GM18502 (cell line): ENCODE measurements at regions not wholly inside any gene's neighbourhood (a gene's known extent, or its start where the extent isn't known, plus 50 kb on each side); places are given as distances from the start of the nearest gene placed in this dataset.
A peak's percentile ranks its signal among the peaks of the same experiment; 100 is the strongest.
"Not testable (repeated sequence)": the region's sequence is repeated elsewhere in the genome, so short reads cannot be mapped to it uniquely, and the experiment has no call there.

Source experiments
- ATAC-seq: cut with Tn5 transposase; IDR thresholded peaks from one replicate; pipeline ENCODE4 v1.9.1; 2021; ENCODE audit warnings: mild to moderate bottlenecking; ENCODE audit not compliant: unreplicated experiment, poor library complexity

DNA sequence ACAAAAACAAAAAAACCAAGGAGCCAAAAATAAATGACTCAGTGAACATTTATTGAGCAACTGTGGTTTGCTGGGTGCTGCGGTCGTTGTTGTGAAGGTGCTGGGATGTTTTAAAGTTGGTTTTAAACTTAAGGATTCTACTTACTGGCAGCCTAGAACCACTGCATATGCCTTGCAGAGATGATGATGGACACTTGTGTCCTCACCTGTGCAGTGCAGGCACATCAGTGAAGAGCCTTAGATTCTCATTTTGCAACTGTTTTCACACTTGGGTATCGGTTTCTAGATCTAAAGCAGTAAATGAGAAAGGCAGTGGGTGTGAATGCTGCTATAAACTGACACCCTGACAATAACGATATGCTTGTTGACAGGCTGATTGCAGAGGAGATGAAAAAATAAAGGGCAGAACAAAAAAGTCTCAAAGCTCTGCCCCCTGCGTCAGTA, 68.8 kb downstream of the UTRN start:
- peak; percentile 73 for ATAC-seq

DNA sequence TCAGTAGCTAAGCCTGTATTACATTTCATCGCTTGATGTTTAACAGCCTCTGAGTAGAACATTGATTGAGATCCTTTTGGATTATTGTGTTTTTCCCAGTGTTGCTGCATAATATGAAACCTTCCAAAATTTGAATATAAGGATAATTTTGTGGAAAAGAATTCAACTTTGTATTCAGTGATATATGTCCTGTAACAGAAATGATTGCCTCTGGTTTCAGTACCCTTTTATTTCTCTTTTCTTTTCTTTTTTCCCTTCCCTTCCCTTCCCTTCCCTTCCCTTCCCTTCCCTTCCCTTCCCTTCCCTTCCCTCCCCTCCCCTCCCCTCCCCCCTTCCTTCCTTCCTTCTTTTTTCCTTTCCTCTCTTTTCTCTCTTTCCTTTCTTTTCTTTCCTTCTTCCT, 74.6 kb downstream of the UTRN start:
- ATAC-seq, result no peak

DNA sequence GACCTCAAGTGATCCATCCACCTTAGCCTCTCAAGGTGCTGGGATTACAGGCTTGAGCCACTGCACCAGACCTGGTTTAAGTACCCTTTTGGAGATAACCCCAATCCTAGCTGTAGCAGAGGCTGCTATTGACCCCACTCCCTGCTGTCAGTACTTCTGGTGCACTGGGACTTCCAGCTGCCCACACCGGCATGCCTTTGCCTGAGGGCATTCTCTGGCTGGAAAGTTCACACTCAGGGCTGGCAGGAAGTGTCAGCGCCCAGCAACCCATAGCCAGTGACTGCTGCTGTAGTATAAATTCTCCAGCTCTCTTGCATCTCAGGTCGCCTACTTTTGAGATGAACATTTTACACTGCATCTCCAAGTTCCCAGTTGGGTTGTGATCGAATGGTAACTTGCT, 75.3 kb downstream of the UTRN start:
- ATAC-seq, result no peak

DNA sequence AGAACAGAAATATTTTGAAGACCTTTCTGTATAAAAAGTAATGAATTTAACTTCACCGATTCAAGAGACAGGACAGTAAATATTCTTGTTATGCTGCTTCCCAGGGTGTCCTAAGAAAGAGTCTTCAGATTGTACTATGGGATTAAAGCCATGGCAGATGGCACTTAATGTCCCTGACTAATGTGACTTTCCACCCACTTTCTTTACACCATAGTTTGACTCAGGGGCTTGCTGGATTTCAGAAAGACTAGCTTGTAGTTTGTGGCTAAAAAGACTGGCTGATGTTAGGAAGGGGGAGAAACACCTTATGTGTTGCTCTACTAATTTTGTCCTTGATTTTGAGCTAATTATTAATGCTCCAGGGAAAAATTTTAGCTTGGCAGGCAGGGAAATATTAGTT, 75.9 kb downstream of the UTRN start:
- ATAC-seq, result no peak

DNA sequence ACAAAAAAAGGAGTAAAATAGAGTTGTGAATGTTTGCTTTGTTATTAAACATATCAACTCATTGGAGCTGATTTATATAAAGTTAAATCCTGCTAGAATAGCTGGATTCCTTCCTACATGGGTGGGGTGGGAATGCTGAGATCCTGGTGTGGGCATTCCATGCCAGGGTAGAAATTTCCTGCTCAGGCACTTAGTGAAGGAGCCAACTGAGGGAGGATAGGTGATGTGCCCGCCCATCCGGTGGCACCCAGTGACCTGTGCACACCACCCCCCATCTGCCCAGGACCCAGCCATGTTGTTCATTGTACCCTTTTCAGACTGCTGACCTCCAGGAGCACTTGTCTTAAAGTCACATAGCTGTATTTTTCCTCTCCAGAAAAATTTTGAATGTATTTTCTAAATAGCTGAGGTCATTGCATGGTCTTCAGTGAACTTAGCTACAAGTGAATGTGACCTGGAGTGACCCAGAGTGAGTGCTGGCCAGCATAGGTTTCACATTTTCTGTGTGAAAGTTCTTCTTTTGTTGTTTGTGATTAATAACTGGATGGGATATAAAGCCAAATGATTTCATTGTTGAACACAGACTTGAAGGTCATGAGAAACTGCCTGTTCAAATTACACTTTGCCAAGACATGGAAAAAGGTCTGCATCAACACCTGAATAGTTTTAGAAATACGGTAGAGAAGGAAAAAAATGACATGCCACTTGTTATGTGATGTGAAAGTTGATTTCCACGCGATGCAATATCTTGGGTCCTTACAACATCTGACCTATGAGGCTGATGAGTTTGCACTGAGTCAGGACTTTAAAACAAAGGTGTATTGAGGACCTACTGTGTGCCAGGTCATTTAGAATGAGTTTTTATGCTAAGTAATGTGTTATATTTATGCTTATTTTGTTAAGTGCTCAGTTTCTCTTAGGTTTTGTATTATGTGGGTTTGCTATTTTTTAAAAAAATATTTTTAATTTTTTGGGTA, 77.2 kb downstream of the UTRN start:
- no peak for ATAC-seq

DNA sequence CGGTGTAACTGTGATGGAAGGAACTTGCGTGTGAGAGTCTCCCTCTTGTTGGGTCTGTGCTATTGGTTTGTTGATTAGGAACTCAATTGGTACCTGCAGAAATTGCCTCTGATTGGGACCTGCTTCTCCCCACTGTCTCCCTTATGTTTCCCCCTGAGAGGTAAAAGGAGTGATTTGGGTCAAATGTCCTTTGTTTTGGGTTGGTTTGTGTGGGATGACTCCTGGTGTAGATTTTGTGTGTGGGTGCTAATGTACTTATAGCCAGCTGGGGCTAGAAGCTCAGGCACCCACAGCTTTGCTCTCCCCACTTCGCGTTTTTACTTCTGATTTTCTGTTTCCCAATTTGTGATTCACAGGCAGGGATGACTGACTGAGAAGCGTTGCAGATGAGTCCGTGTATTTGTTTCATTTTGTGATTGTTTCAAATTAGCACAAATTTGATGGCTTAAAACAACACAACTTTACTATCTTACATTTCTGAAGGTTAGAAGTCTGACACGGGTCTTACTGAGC, 79.1 kb downstream of the UTRN start:
- ATAC-seq, result no peak

DNA sequence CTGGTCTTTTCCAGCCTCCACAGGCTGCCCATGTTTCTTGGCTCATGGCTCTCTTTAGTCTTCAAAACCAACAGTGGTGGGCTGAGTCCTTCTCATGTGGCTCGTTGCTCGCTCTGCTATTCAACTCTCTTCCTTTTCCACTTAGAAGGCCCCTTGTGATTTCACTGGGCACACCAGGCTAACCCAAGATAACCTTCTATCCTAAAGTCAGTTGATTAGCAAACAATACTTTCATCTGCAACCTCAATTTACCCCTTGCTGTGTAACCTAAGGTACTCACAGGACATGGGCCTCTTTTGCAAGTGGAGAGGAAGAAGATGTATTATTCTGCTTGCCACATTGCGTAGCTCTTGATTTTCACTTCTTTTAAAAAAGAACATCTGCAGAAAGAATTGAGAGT, 79.6 kb downstream of the UTRN start:
- no peak for ATAC-seq

DNA sequence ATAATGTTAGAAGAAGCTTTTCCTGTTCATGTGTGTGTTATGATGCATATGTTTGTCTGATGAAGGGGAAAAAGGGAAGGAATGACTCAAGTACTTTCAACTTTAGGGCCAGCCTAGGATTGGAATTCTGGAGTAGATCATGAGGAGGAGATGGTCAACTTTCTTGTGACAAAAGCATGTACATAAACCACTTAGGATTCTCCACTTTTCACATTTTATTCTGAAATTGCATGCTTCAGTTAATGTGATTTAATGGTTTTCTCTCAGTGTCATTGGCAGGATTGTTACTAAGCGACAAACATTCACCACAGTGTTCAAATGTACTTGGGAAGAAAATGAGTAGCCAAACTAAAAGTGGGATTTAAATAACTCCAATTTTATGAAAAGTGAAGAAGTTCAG, 80.1 kb downstream of the UTRN start:
- no peak for ATAC-seq

DNA sequence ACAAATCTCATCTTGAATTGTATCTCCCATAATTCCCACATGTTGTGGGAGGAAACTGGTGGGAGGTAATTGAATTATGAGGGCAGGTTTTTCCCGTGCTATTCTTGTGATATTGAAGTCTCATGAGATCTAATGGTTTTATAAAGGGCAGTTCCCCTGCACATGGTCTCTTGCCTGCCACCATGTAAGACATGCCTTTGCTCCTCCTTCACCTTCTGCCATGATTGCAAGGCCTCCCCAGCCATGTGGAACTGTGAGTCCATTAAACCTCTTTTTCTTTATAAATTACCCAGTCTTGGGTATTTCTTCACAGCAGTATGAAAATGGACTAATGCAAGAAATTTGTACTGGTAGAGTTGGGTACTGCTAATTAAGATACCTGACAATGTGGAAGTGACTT, 84.6 kb downstream of the UTRN start:
- ATAC-seq, result not testable (repeated sequence)

DNA sequence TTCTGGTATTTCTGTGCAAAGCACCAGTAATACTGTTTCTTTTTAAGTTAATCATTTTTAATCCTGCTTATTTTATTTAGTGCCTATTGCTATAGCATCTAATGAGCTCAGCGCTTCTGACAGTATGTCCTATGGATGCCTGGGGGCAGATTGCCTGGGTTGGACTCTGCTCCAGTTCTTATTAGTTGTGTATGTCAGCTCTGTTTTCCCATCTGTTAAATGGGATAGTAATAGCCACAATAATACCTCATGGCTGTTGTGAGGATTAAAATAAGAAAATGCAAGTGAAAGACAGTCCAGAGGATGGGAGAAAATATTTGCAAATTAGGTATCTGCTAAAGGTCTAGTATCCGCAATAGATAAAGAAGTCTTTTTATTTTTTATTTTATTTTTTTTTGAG, 87.0 kb downstream of the UTRN start:
- no peak for ATAC-seq

DNA sequence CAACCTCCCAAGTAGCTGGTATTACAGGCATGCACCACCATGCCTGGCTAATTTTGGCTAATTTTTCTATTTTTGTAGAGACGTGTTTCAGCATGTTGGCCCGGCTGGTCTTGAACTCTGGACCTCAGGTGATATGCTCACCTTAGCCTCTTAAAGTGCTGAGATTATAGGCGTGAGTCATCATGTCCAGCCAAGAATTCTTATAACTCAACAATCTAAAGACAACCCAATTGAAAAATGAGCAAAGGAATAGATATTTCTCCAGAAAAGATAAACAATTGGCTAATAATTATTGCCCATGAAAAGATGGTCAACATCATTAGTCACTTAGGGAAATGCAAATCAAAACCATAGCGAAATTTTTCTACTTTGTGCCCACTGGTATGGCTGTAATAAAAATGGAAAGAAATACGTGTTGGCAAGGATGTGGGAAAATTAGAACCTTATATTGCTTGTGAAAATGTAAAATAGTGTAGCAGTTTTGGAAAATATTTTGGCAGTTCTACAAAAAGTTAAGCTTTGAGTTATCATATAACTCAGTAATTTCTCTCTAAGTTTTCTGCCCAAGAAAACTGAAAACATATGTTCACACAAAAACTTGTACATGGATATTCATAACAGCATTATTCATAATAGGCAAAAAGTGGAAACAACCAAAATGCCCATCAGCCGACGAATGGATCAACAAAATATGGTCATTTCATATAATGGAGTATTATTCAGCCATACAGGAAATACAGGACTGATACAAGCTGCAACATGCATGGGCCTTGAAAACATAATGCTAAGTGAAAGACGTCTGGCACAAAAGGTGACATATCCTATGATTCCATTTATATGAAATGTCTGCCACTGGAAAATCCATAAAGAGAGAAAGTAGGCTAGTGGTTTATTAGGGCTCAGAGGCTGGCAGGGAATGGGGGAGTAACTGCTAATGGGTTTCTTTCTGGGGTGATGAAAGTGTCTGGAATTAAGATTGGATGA, 87.8 kb downstream of the UTRN start:
- ATAC-seq, result no peak

DNA sequence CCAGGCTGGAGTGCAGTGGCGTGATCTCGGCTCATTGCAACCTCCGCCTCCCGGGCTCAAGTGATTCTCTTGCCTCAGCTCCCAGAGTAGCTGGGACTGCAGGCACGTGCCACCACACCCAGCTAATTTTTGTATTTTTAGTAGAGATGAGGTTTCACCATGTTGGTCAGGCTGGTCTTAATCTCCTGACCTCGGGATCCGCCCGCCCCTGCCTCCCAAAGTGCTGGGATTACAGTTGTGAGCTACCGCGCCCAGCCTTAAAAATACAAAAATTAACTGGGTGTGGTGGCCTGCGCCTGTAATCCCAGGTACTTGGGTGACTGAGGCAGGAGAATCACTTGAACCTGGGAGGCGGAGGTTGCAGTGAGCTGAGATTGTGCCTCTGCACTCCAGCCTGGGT, 89.4 kb downstream of the UTRN start:
- ATAC-seq, result not testable (repeated sequence)

DNA sequence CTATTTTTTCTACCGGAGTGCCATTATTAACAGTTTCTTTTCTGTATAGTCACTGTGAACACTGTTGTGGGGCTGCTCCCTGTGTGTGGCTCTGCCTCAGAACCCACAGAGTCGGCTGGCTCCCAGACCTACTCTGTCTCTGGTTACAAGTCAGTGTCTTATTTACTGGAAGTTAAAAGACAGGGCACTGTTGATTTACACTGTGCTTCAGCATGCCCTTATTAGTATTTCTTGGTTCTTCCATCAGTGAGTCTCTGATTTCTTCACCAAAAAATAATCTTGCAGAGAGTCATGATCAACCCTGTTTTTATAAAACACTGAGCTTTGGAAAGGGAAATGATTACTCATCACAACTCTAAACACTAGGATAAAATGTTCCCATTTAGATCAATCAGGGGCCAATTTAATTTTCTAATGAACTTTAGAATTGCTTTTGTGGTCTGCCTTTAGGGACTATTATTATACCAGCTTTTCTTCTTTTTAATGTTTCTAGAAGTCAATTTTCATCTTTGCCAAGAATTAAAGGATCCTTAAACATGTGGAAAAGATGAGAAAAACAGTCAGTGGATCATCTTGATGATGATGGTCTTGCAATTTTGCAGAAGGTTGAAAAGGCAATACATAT, 92.6 kb downstream of the UTRN start:
- no peak for ATAC-seq

DNA sequence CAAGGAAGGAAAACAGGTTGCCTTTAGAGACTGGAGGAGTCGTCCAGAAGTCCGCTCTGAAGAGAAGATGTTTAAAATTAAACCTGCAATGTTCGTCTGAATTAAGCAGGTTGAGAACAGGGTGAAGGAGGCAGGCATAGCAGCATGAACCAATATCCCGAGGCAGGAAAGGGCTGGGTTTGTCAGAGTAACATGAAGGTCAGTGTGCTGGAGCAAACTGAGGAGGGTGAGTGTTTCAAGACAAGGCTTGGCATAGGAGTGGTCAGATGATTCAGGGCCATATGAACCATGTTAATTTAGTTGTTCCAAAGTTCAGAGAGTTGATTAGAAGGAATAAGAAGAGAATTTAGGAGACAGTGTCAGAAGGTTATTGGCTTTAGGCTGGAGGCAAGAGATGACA, 93.3 kb downstream of the UTRN start:
- no peak for ATAC-seq

DNA sequence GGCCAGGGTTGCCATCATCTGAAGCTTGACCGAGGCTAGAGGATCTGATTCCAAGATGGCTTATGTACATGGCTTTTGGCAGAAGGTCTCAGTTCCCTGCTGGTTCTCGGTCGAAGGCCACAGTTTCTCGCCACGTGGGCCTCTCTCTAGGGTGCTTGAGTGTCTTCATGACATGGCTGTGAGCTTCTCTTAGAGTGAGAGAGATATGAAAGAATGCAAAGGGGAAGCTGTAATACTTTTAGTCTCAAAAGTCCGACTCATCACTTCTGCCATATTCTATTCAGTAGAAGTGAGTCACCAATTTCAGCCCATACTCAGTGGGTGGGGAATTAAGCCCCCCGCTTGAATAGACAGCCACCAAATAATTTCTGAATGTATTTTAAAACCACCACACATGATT, 94.2 kb downstream of the UTRN start:
- ATAC-seq, result no peak

DNA sequence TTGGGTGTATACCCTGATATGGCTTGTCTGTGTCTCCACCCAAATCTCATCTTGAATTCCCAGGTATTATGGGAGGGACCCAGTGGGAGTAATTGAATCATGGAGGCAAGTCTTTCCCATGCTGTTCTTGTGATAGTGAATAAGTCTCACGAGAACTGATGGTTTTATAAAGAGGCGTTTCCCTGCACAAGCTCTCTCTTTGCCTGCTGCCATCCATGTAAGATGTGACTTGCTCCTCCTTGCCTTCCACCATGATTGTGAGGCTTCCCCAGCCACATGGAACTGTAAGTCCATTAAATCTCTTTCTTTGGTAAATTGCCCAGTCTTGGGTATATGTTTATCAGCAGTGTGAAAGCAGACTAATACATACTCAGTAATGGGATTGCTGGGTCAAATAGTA, 96.4 kb downstream of the UTRN start:
- ATAC-seq, result not testable (repeated sequence)

DNA sequence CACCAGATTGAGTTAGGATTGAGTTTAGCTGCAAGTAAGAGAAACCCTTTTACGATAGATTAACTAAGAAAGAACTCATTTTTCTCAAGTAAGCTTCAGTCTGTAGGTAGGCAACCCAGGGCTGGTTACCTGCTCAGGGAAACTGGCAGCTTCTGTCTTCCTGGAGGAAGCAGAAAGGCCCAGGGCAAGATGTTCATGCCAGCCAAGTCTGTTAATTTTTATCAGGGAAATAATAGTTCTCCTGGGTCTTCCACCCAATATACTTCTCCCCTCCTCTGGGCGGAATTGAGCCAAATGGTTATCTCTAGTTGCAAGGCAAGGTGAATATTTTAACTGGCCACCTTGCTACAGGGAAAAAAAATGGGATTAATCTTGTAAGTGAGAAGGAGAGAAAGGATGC, 98.2 kb downstream of the UTRN start:
- no peak for ATAC-seq

DNA sequence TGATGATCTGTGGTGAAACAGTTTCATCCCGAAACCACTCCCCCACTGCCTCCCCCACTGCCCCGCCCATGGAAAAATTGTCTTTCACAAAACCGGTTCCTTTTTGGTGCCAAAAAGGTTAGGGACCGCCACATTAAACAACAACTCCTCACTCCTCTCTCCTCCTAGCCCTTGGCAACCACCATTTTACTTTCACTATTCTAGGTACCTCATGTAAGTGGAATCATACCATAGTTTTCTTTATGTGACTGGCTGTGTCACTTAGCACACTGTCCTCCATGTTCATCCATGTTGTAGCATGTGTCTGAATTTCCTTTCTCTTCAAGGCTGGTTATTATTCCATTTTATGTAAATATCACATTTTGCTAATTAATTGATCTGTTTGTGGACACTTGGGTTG, 99.3 kb downstream of the UTRN start:
- no peak for ATAC-seq

DNA sequence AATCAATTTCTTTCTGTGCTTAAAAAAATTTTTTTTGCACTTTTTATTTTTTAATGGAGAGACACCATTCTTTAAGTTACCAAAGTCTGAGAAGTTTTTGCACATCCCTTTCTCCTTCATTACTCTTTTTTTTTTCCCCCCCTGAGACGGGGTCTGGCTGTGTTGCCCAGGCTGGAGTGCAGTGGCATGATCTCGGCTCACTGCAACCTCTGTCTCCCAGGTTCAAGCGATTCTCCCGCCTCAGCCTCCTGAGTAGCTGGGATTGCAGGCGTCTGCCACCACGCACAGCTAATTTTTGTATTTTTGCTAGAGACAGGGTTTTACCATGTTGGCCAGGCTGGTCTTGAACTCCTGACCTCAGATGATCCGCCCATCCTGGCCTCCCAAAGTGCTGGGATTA, 104.3 kb downstream of the UTRN start:
- ATAC-seq, result not testable (repeated sequence)

DNA sequence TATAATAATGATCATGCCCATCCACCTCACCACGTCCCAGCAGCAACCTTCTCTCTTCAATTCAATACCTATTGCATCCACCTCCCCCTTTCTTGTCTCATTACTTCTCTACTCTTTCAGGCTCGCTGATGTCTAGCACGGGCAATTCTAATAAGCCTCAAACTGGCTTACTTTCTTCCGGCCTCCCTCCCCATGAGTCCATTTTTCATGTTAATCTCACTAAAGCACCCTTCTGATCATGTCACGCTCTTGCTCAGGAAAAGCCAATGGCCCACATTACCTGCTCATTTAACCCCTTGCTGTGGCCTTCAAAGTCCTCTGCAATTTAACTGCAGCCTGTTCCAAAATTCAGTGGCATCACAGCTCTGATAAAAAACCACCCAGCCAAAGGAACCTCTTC, 105.1 kb downstream of the UTRN start:
- ATAC-seq, result no peak
